ENCODE measurements at regions not wholly inside any gene's neighbourhood (a gene's known extent, or its start where the extent isn't known, plus 50 kb on each side); places are given as distances from the start of the nearest gene placed in this dataset.

DNA sequence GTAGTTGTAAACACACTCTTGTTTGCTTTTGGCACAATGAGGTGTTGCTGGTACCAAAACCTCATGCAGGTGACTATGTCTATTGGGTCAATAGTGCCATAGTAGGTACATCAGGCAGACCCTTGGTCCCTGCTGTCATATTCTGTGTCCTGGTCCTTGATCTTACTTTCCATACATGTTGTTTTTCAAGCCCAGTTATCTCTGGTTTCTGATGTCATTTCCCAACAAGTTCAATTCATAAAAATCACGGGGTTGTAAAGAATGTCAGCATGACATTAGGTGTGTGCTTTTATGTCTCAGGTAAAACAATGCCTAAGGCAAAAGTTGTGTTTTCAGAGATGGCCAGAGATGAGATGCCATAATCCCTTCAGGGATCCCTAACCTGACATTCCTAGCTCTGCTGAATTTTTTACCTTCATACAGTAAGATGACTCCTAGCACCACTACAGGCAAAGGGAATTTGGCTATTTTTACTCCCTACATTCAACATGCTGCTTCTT is 390.3 kb upstream of the PKN2 start:
- no peaks in the 10 kb centered on the region for H3K27me3 ChIP-seq (ENCODE audit: insufficient read depth, poor library complexity, severe bottlenecking)
- no peak overlapping the region for H3K4me3 ChIP-seq (ENCODE audit: severe bottlenecking)
- H3K36me3 ChIP-seq (ENCODE audit: low read depth): no peaks in the 10 kb centered on the region
- TF ChIP-seq, protein P1, sequence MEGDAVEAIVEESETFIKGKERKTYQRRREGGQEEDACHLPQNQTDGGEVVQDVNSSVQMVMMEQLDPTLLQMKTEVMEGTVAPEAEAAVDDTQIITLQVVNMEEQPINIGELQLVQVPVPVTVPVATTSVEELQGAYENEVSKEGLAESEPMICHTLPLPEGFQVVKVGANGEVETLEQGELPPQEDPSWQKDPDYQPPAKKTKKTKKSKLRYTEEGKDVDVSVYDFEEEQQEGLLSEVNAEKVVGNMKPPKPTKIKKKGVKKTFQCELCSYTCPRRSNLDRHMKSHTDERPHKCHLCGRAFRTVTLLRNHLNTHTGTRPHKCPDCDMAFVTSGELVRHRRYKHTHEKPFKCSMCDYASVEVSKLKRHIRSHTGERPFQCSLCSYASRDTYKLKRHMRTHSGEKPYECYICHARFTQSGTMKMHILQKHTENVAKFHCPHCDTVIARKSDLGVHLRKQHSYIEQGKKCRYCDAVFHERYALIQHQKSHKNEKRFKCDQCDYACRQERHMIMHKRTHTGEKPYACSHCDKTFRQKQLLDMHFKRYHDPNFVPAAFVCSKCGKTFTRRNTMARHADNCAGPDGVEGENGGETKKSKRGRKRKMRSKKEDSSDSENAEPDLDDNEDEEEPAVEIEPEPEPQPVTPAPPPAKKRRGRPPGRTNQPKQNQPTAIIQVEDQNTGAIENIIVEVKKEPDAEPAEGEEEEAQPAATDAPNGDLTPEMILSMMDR (IDR thresholded peaks at IDR 0.05; ENCODE audit: poor library complexity, severe bottlenecking): no peak
- no peak overlapping the region for H3K27ac ChIP-seq (ENCODE audit: poor library complexity, severe bottlenecking)
- H3K9me3 ChIP-seq (ENCODE audit: severe bottlenecking): no peaks in the 10 kb centered on the region
- ATAC-seq (ENCODE audit: low read depth) (no peak), DNase-seq (ENCODE audit: low spot score) (no peak)
- H3K4me1 ChIP-seq (ENCODE audit: insufficient read depth, poor library complexity, severe bottlenecking): no peaks in the 10 kb centered on the region

DNA sequence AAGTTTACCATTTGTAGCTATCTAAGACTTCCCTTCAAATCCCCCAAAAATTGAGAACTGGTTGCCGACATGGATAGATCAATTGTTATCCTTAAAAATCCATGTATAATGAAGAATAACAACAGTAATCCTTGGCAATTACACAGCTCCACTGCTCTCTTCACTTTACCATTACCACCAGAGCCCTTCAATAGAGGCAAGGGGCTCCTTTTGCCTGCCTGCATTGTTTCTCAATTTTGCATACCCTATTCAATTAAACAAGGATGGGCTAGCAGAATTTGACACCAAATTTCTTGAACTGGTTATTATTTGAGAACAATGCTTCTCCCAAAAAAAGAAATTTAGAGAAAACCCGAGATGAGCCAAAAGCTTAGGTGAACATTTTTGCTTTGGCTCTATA is 387.8 kb upstream of the PKN2 start:
- H3K27ac ChIP-seq (ENCODE audit: poor library complexity, severe bottlenecking): no peak overlapping the region
- TF ChIP-seq, protein P1 (IDR thresholded peaks at IDR 0.05; ENCODE audit: poor library complexity, severe bottlenecking): no peak
- H3K4me1 ChIP-seq (ENCODE audit: insufficient read depth, poor library complexity, severe bottlenecking): no peaks in the 10 kb centered on the region
- H3K27me3 ChIP-seq (ENCODE audit: insufficient read depth, poor library complexity, severe bottlenecking): no peaks in the 10 kb centered on the region
- H3K4me3 ChIP-seq (ENCODE audit: severe bottlenecking): no peak overlapping the region
- DNase-seq (ENCODE audit: low spot score) (no peak), ATAC-seq (ENCODE audit: low read depth) (no peak)
- no peaks in the 10 kb centered on the region for H3K36me3 ChIP-seq (ENCODE audit: low read depth)
- H3K9me3 ChIP-seq (ENCODE audit: severe bottlenecking): no peaks in the 10 kb centered on the region

DNA sequence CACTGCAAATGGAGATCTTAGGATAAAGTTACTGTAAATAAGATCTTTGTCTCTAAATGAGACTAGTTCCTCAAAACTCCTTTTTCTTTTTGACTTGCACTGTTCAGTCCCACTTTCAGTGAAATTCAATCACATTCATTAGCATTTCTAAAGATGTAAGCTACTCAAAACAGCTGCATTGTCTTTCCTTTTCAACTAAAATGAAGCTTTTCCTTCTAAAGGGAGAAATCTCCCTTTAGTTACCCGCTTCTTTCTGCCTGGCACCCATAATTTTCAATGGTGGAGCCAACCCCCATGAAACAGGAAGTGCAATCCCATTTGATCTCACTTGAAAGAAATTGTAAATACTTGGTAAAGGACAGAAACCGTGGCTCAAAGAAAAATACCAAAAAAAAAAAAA is 387.4 kb upstream of the PKN2 start:
- H3K4me3 ChIP-seq (ENCODE audit: severe bottlenecking): no peak overlapping the region
- no peaks in the 10 kb centered on the region for H3K4me1 ChIP-seq (ENCODE audit: insufficient read depth, poor library complexity, severe bottlenecking)
- H3K9me3 ChIP-seq (ENCODE audit: severe bottlenecking): no peaks in the 10 kb centered on the region
- TF ChIP-seq, protein P1 (IDR thresholded peaks at IDR 0.05; ENCODE audit: poor library complexity, severe bottlenecking): no peak
- ATAC-seq (ENCODE audit: low read depth): no peak
- DNase-seq (ENCODE audit: low spot score): no peak
- no peak overlapping the region for H3K27ac ChIP-seq (ENCODE audit: poor library complexity, severe bottlenecking)
- H3K27me3 ChIP-seq (ENCODE audit: insufficient read depth, poor library complexity, severe bottlenecking): no peaks in the 10 kb centered on the region
- no peaks in the 10 kb centered on the region for H3K36me3 ChIP-seq (ENCODE audit: low read depth)

DNA sequence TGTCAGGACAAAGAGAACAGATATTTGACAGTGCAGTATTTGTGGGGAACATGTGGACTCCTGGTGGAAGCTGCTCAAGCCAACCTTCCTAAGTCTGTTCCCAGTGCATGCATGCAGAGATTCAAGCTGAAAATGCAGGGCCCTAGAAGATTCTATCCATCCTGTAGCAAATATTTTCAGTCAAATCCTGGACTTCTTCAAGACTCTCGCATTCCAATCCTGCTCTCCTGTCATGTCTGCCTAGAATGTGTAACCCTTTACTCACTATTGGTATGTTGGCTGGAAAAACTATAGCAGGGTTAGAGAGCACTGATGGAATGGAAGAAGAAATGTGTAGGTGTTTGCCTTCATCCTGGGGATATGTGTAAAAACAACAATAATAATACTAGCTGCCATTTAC is 385.6 kb upstream of the PKN2 start:
- TF ChIP-seq, protein P1 (IDR thresholded peaks at IDR 0.05; ENCODE audit: poor library complexity, severe bottlenecking): no peak
- H3K36me3 ChIP-seq (ENCODE audit: low read depth): no peaks in the 10 kb centered on the region
- no peak for ATAC-seq (ENCODE audit: low read depth)

DNA sequence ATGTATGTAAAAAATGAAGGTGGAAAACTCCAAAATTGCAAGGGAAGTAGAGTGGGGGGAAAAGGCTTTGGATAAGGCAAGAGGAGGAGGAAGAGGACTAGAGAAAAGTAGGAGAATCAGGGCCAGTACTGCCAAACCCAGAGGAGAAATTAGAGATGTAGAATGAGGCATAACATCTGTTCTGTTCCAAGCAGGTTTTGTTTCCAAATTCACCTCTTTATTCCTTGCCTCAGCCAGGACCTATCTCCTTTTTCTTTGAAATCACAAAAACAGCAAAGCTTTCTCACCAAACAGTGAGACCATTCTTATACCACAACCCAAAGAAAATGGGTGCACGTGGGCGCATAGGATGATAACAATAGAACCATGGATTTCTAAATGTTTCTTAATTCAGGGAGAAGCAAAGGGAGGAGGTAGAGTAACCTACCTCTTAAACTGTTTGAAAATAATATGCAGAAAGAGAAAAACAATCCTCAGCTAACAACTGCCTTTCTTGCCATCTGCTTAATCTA is 383.3 kb upstream of the PKN2 start:
- H3K4me3 ChIP-seq (ENCODE audit: severe bottlenecking): no peak overlapping the region
- TF ChIP-seq, protein P1 (IDR thresholded peaks at IDR 0.05; ENCODE audit: poor library complexity, severe bottlenecking): no peak
- no peaks in the 10 kb centered on the region for H3K27me3 ChIP-seq (ENCODE audit: insufficient read depth, poor library complexity, severe bottlenecking)
- ATAC-seq (ENCODE audit: low read depth): no peak
- no peaks in the 10 kb centered on the region for H3K36me3 ChIP-seq (ENCODE audit: low read depth)
- H3K27ac ChIP-seq (ENCODE audit: poor library complexity, severe bottlenecking): no peak overlapping the region
- H3K9me3 ChIP-seq (ENCODE audit: severe bottlenecking): no peaks in the 10 kb centered on the region
- H3K4me1 ChIP-seq (ENCODE audit: insufficient read depth, poor library complexity, severe bottlenecking): no peaks in the 10 kb centered on the region
- DNase-seq (ENCODE audit: low spot score): no peak

More for the DNA sequence above, 385.6 kb upstream of the PKN2 start:
- Histone ChIP-seq H3K27me3 (ENCODE audit: insufficient read depth, poor library complexity, severe bottlenecking) (no peaks in the 10 kb centered on the region), H3K27ac (ENCODE audit: poor library complexity, severe bottlenecking) (no peak overlapping the region), H3K4me3 (ENCODE audit: severe bottlenecking) (no peak overlapping the region), H3K4me1 (ENCODE audit: insufficient read depth, poor library complexity, severe bottlenecking) (no peaks in the 10 kb centered on the region), H3K9me3 (ENCODE audit: severe bottlenecking) (no peaks in the 10 kb centered on the region)
- no peak for DNase-seq (ENCODE audit: low spot score)

Data from RWPE2 (cell line).